Esophagus muscularis mucosa (tissue), 4 donors: ENCODE measurements at regions not wholly inside any gene's neighbourhood (a gene's known extent, or its start where the extent isn't known, plus 50 kb on each side); places are given as distances from the start of the nearest gene placed in this dataset.

Experiments used
- CTCF ChIP-seq, 3 experiments: fragments of 200-600 bp in 2 of 3; fragments of 450-650 bp in 1 of 3; sonication (generic) in 2 of 3; IDR thresholded peaks; one replicate each; pipeline ENCODE4 v1.5.1; 2017 to 2019; ENCODE audit warnings: antibody characterized with exemption in 3 of 3, mild to moderate bottlenecking in 2 of 3, moderate library complexity in 1 of 3
- EP300 ChIP-seq: sonication (generic); formaldehyde crosslinking; IDR thresholded peaks from one replicate; pipeline ENCODE4 v1.6.1; 2017; ENCODE audit warnings: antibody characterized with exemption
- POLR2A ChIP-seq: fragments of 450-650 bp; IDR thresholded peaks from one replicate; pipeline ENCODE4 v1.6.1; 2017; ENCODE audit warnings: antibody characterized with exemption, moderate library complexity, mild to moderate bottlenecking, low read depth
- POLR2AphosphoS5 ChIP-seq, 2 donors: sonication (generic); formaldehyde crosslinking; IDR thresholded peaks; one replicate each; pipeline ENCODE4 v1.6.1; 2017; ENCODE audit warnings: antibody characterized with exemption in 2 of 2

- TF ChIP-seq POLR2AphosphoS5 (IDR thresholded peaks at IDR 0.05) = no peak
- TF ChIP-seq CTCF (IDR thresholded peaks at IDR 0.05) = no peak
- TF ChIP-seq EP300 = no peak
- TF ChIP-seq POLR2A = no peak
Measured at GRCh38 chr12:19965196-19966038, 402.9 kb upstream of the PDE3A start.
